K562 (cell line): ENCODE measurements at regions not wholly inside any gene's neighbourhood (a gene's known extent, or its start where the extent isn't known, plus 50 kb on each side); places are given as distances from the start of the nearest gene placed in this dataset.

Experiments
- ATAC-seq: fragments of 200-7000 bp; cut with Tn5 transposase; 3 replicates; pipeline ENCODE4 v1.9.1; 2020; ENCODE audit warnings: moderate library complexity
- BruUV-seq: library from RNA; stranded (reverse); fragments of 400-500 nt; replicated peaks from 2 replicates; lab custom pipeline; 2021; lab: Mats Ljungman, UMichigan
- CTCF ChIA-PET: fragments of 300-600 bp; formaldehyde crosslinking; extraction: SDS; loops from one replicate; lab custom pipeline; 2021; ENCODE audit warnings: low intra/inter-chr PET ratio; lab: Yijun Ruan, JAX
- POLR2A ChIA-PET: fragments of 300-600, 350-650 bp; sonication (Branson Sonifier 250); formaldehyde crosslinking; extraction: SDS; loops from one replicate; lab custom pipeline; 2021; ENCODE audit warnings: antibody characterized with exemption, inconsistent platforms; lab: Yijun Ruan, JAX
- DNase-seq, 4 experiments: peaks; one replicate each; pipeline versions ENCODE4 v3.0.0 to v3.0.0-alpha.2; 2011 to 2018; ENCODE audit warnings: low spot score in 3 of 4, mixed read lengths in 3 of 4; ENCODE audit errors: extremely low read depth in 1 of 4
- FAIRE-seq: peaks from 2 replicates; lab custom pipeline; 2011; peaks lifted over from hg19 to GRCh38; lab: Jason Lieb, UNC
- H2AFZ ChIP-seq: 2 replicates; pipeline ENCODE4 v1.6.0; 2011; ENCODE audit warnings: low read depth, low read length, control low read depth, inconsistent platforms
- H3K27ac ChIP-seq: fragments of 200-600 bp; 3 replicates; pipeline ENCODE4 v1.8.0; 2011; ENCODE audit warnings: low read depth, mild to moderate bottlenecking, control low read depth, inconsistent platforms, low read length, moderate library complexity, mixed read lengths; ENCODE audit errors: extremely low read depth
- H3K27me3 ChIP-seq, 2 experiments: fragments of 300-600 bp in 1 of 2; 2 replicates in 1 of 2; 3 replicates in 1 of 2; pipeline versions ENCODE4 v1.6.0 to v1.8.0; 2011; ENCODE audit warnings: inconsistent platforms in 2 of 2, low read length in 2 of 2, mild to moderate bottlenecking in 1 of 2, mixed read lengths in 1 of 2, moderate library complexity in 1 of 2; ENCODE audit not compliant: control insufficient read depth in 2 of 2, insufficient read depth in 2 of 2
- H3K36me3 ChIP-seq: fragments of 300-600 bp; 3 replicates; pipeline ENCODE4 v1.8.0; 2011; ENCODE audit warnings: mild to moderate bottlenecking, low read length, inconsistent platforms; ENCODE audit not compliant: control insufficient read depth, insufficient read depth
- H3K4me1 ChIP-seq, 2 experiments: fragments of 200-600 bp in 1 of 2; replicated peaks in 1 of 2; 2 replicates in 1 of 2; 3 replicates in 1 of 2; pipeline versions ENCODE4 v1.5.1 to v1.8.0; 2011; ENCODE audit warnings: inconsistent platforms in 2 of 2, low read length in 2 of 2, mild to moderate bottlenecking in 1 of 2, mixed read lengths in 1 of 2, moderate library complexity in 1 of 2; ENCODE audit not compliant: control insufficient read depth in 2 of 2, insufficient read depth in 2 of 2
- H3K4me2 ChIP-seq: 2 replicates; pipeline ENCODE4 v1.6.1; 2011; ENCODE audit warnings: low read length, control low read depth, inconsistent platforms, mixed read lengths; ENCODE audit not compliant: insufficient read depth
- H3K4me3 ChIP-seq: fragments of 200-600 bp; sonication (generic), shearing (Covaris generic); 2 replicates; pipeline ENCODE4 v1.5.1; 2016; ENCODE audit warnings: control low read depth, inconsistent platforms
- H3K79me2 ChIP-seq: fragments of 200-600 bp; 3 replicates; pipeline ENCODE4 v1.8.0; 2011; ENCODE audit warnings: low read length, inconsistent platforms; ENCODE audit not compliant: control insufficient read depth, insufficient read depth
- H3K9ac ChIP-seq, 2 experiments: 2 replicates each; pipeline versions ENCODE4 v1.6.0 to v1.6.1; 2011; ENCODE audit warnings: low read depth in 2 of 2, low read length in 2 of 2, control low read depth in 1 of 2, inconsistent platforms in 1 of 2, mild to moderate bottlenecking in 1 of 2, mixed read lengths in 1 of 2; ENCODE audit not compliant: insufficient read depth in 1 of 2
- H3K9me1 ChIP-seq: one replicate; pipeline ENCODE4 v1.6.0; 2011; ENCODE audit warnings: inconsistent platforms, mild to moderate bottlenecking, low read length, moderate library complexity; ENCODE audit not compliant: control insufficient read depth, insufficient read depth
- H3K9me3 ChIP-seq: replicated peaks from 2 replicates; pipeline ENCODE4 v1.5.1; 2011; ENCODE audit warnings: low read depth, low read length, inconsistent platforms; ENCODE audit not compliant: control insufficient read depth, insufficient read depth
- H4K20me1 ChIP-seq: replicated peaks from 2 replicates; pipeline ENCODE4 v1.6.1; 2011; ENCODE audit warnings: low read length, inconsistent platforms, mixed read lengths; ENCODE audit not compliant: control insufficient read depth, insufficient read depth
- C11orf30 ChIP-seq: fragments of 450-650 bp; IDR thresholded peaks from 2 replicates; pipeline ENCODE4 v1.6.1; 2016; ENCODE audit warnings: low read depth, mild to moderate bottlenecking
- DNMT1 ChIP-seq: fragments of 450-650 bp; IDR thresholded peaks from 2 replicates; pipeline ENCODE4 v1.6.1; 2016; ENCODE audit warnings: antibody characterized with exemption, mild to moderate bottlenecking
- ESRRB ChIP-seq: fragments of 250-450 bp; sonication (Bioruptor Pico); IDR thresholded peaks from 2 replicates; pipeline ENCODE4 v1.5.0; 2020; ENCODE audit warnings: mild to moderate bottlenecking, moderate library complexity, borderline replicate concordance
- MAFF ChIP-seq: IDR thresholded peaks from 2 replicates; pipeline ENCODE4 v1.6.1; 2012; ENCODE audit warnings: low read length, improper control_type of control experiment
- MAFG ChIP-seq: fragments of 450-650 bp; conservative IDR thresholded peaks from 2 replicates; pipeline ENCODE4 v1.6.1; 2016; ENCODE audit warnings: missing genetic modification characterization, missing compliant biosample characterization
- NR2C2 ChIP-seq, 2 experiments: fragments of 200-800 bp in 1 of 2; sonication (Bioruptor generic) in 1 of 2; sonication (generic) in 1 of 2; formaldehyde crosslinking in 1 of 2; IDR thresholded peaks; 2 replicates each; pipeline versions ENCODE4 v1.6.1 to v1.8.0; 2016 to 2022; ENCODE audit warnings: mild to moderate bottlenecking in 1 of 2, missing compliant biosample characterization in 1 of 2, missing genetic modification characterization in 1 of 2, missing genetic modification reagents in 1 of 2
- POLR2A ChIP-seq: fragments of 450-650 bp; conservative IDR thresholded peaks from 2 replicates; pipeline ENCODE4 v1.6.1; 2016
- ZNF316 ChIP-seq: fragments of 450-650 bp; IDR thresholded peaks from 2 replicates; pipeline ENCODE4 v1.6.1; 2016
- WGBS: fragments of 100-300 bp; shearing (Covaris generic); methylation state at CpG from one replicate; pipeline ENCODE4 v1.1.6; 2016; ENCODE audit warnings: low coverage, mixed read lengths; ENCODE audit not compliant: insufficient coverage; ENCODE audit errors: missing lambda C conversion rate; 5-methylcytosine and 5-hydroxymethylcytosine counted together
- in situ Hi-C: fragments of 300-500 bp; cut with MboI; formaldehyde crosslinking; loops from 4 replicates; pipeline ENCODE4 v1.15.0; 2018; ENCODE audit warnings: inconsistent platforms, mixed read lengths
- intact Hi-C: fragments of 100-400 bp; cut with micrococcal nuclease; formaldehyde crosslinking; loops from 2 replicates; pipeline ENCODE4 v1.14.2; 2022

GRCh38 chr6:81049425-81050042, 702.9 kb downstream of the TENT5A start:
- WGBS, result 0% methylated on average over 2 of the region's 2 CpGs
- no peaks in the 10 kb centered on the region for H3K79me2 ChIP-seq
- in situ Hi-C loops (no loop called here), intact Hi-C loops (no loop called here)
- ATAC-seq, result no peak
- no peaks in the 10 kb centered on the region for H3K4me1 ChIP-seq
- FAIRE-seq, result no peak
- no peak for DNase-seq
- TF ChIP-seq NR2C2 (CRISPR knock-in tag; IDR thresholded peaks at IDR 0.05) (no peak), NR2C2 (tag; IDR thresholded peaks at IDR 0.05) (no peak), POLR2A (no peak), MAFF (peak; percentile 34; the same call in 1 of the 2 replicates), ZNF316 (peak; percentile 17; the same call in 1 of the 2 replicates), MAFG (tag) (peak; percentile 40; the same call in 1 of the 2 replicates), C11orf30 (0 out of 2 replicates have a peak, but pooled peaks have one; percentile 7), DNMT1 (no peak), ESRRB (CRISPR knock-in tag) (no peak)
- no peak overlapping the region for H3K4me3 ChIP-seq
- ChIA-PET CTCF (no interaction called here), POLR2A (no interaction called here)
- H3K27ac ChIP-seq, result no peak overlapping the region
- no peak overlapping the region for H3K4me2 ChIP-seq
- no peak overlapping the region for H3K9ac ChIP-seq
- H3K9me1 ChIP-seq, result no peaks in the 10 kb centered on the region
- BruUV-seq, result no TSS peak
- no peaks in the 10 kb centered on the region for H3K27me3 ChIP-seq
- no peaks in the 10 kb centered on the region for H3K36me3 ChIP-seq
- H4K20me1 ChIP-seq, result no peaks in the 10 kb centered on the region
- H2AFZ ChIP-seq, result no peak overlapping the region
- H3K9me3 ChIP-seq, result no peaks in the 10 kb centered on the region
